Ectodermal cell (in vitro differentiated cells): ENCODE measurements at regions not wholly inside any gene's neighbourhood (a gene's known extent, or its start where the extent isn't known, plus 50 kb on each side); places are given as distances from the start of the nearest gene placed in this dataset.

Experiments used
- H3K27ac ChIP-seq: 2 replicates; pipeline ENCODE4 v1.7.0; 2013; ENCODE audit warnings: mild to moderate bottlenecking, low read depth, low read length; ENCODE audit not compliant: insufficient read depth, poor library complexity, severe bottlenecking
- H3K27me3 ChIP-seq: 2 replicates; pipeline ENCODE4 v1.7.0; 2013; ENCODE audit warnings: mild to moderate bottlenecking, low read length; ENCODE audit not compliant: insufficient read depth, control insufficient read depth, poor library complexity, severe bottlenecking
- H3K36me3 ChIP-seq: one replicate; pipeline ENCODE4 v1.7.0; 2013; ENCODE audit warnings: low read length; ENCODE audit not compliant: control insufficient read depth, insufficient read depth
- H3K4me1 ChIP-seq: one replicate; pipeline ENCODE4 v1.7.0; 2013; ENCODE audit warnings: low read length; ENCODE audit not compliant: control insufficient read depth, insufficient read depth
- H3K4me3 ChIP-seq: 2 replicates; pipeline ENCODE4 v1.7.0; 2013; ENCODE audit warnings: low read depth, low read length, control low read depth; ENCODE audit not compliant: insufficient read depth
- H3K9me3 ChIP-seq: 2 replicates; pipeline ENCODE4 v1.7.0; 2013; ENCODE audit warnings: mild to moderate bottlenecking, low read length, moderate library complexity; ENCODE audit not compliant: control insufficient read depth
- WGBS, 2 experiments: methylation state at CpG; one replicate each; pipeline ENCODE4 v1.1.7; 2013; ENCODE audit warnings: missing lambda C conversion rate in 2 of 2; 5-methylcytosine and 5-hydroxymethylcytosine counted together

GRCh38 chr5:89273289-89273688 lies 390.3 kb upstream of the MEF2C start:
- Histone ChIP-seq H3K36me3 (no peaks in the 10 kb centered on the region), H3K27me3 (no peaks in the 10 kb centered on the region), H3K4me3 (no peak overlapping the region), H3K9me3 (no peaks in the 10 kb centered on the region), H3K4me1 (no peaks in the 10 kb centered on the region), H3K27ac (no peak overlapping the region)
- WGBS, 2 experiments, result 95 to 96% methylated on average over 7 of the region's 7 CpGs

GRCh38 chr5:89270901-89271300 lies 387.9 kb upstream of the MEF2C start:
- WGBS, 2 experiments, result 91 to 93% methylated on average over 5 of the region's 5 CpGs
- H3K9me3 ChIP-seq, result no peaks in the 10 kb centered on the region
- H3K36me3 ChIP-seq, result no peaks in the 10 kb centered on the region
- no peak overlapping the region for H3K27ac ChIP-seq
- no peaks in the 10 kb centered on the region for H3K27me3 ChIP-seq
- H3K4me1 ChIP-seq, result no peaks in the 10 kb centered on the region
- no peak overlapping the region for H3K4me3 ChIP-seq

GRCh38 chr5:89269721-89270120 lies 386.7 kb upstream of the MEF2C start:
- Histone ChIP-seq H3K27ac (no peak overlapping the region), H3K36me3 (no peaks in the 10 kb centered on the region), H3K27me3 (no peaks in the 10 kb centered on the region), H3K9me3 (no peaks in the 10 kb centered on the region), H3K4me1 (no peaks in the 10 kb centered on the region), H3K4me3 (no peak overlapping the region)
- WGBS, 2 experiments, result 92 to 93% methylated on average over 5 to 6 of the region's 6 CpGs

DNA sequence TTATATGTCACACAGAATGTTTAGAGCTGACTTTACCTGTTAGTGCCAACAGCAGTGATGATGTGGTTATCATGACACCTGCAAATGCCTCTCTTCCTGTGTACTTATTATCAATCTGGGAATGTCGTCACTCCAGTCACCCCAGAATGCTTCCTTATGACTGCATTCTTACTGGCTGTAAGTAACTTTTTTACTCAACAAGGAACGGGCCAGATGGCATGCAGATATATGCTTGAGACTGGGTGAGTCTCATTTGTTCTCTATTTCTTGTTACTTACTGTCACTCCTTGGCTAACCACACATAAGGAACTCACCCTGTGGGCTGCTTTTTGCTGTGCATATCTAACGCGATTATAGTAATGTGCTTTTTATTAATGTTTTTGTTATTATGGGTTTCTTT lies 385.5 kb upstream of the MEF2C start:
- H3K9me3 ChIP-seq, result no peaks in the 10 kb centered on the region
- H3K27me3 ChIP-seq, result no peaks in the 10 kb centered on the region
- no peaks in the 10 kb centered on the region for H3K4me1 ChIP-seq
- H3K4me3 ChIP-seq, result no peak overlapping the region
- H3K27ac ChIP-seq, result no peak overlapping the region
- H3K36me3 ChIP-seq, result no peaks in the 10 kb centered on the region
- 88 to 92% methylated on average over 2 to 4 of the region's 4 CpGs for WGBS, 2 experiments

DNA sequence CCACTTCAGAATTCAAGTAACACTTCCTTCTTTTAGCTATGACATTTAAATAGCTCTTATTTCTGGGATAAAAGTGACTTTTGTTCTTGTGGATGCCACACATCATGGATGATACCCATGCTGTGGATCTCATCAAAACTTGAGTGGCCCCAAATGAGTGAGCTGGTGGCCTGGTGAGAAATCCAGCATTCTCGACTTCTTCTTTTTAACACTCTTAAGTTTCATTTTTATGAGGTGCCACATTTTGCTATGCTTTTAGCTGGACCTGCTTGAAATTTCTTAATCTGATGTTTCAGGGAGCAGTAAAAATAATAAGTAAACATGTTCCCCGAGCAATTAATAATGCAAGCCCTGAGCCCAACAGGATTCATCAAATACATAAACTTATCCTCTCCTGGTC lies 384.8 kb upstream of the MEF2C start:
- no peaks in the 10 kb centered on the region for H3K36me3 ChIP-seq
- no peak overlapping the region for H3K27ac ChIP-seq
- no peaks in the 10 kb centered on the region for H3K9me3 ChIP-seq
- H3K4me3 ChIP-seq, result no peak overlapping the region
- WGBS, 2 experiments, result 97 to 100% methylated on average over 1 to 2 of the region's 2 CpGs
- H3K27me3 ChIP-seq, result no peaks in the 10 kb centered on the region
- H3K4me1 ChIP-seq, result no peaks in the 10 kb centered on the region

DNA sequence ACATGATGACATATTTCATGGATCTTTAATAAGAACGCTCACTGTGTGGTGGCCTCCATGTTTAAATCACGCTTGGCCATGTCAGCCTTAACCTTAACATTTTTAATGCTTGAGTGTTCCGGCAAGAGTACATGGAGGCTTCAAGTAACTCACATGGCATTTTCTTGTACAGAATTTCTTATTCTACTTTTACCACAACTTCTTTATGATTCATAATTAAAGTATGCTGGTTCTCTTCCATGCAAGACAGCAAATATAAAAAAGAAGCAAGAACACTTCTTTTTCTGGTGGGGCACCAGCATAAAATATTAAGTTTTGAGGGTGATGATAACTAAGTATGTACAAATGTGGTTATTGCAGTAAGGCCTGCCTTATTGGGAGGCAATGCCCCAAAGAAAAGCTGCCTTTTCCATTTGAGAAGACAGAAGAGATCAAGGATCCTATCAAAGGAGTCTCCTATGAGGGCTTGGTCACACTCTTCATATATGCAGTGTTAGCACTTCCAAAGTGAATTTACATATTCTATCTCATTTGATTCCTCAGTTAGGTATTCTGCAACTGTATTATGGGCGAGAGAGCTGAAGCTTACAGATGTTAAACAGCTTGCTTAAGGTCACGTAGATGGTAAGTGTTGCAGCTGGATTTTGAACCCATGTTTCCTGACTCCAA lies 382.7 kb upstream of the MEF2C start:
- H3K9me3 ChIP-seq, result no peaks in the 10 kb centered on the region
- H3K27me3 ChIP-seq, result no peaks in the 10 kb centered on the region
- H3K4me1 ChIP-seq, result no peaks in the 10 kb centered on the region
- WGBS, 2 experiments, result 94 to 95% methylated on average over 5 of the region's 5 CpGs
- H3K4me3 ChIP-seq, result no peak overlapping the region
- H3K36me3 ChIP-seq, result no peaks in the 10 kb centered on the region
- no peak overlapping the region for H3K27ac ChIP-seq

GRCh38 chr5:89263846-89264245 lies 380.9 kb upstream of the MEF2C start:
- Histone ChIP-seq H3K27me3 (no peaks in the 10 kb centered on the region), H3K36me3 (no peaks in the 10 kb centered on the region), H3K27ac (no peak overlapping the region), H3K4me3 (no peak overlapping the region), H3K9me3 (no peaks in the 10 kb centered on the region), H3K4me1 (no peaks in the 10 kb centered on the region)
- WGBS, 2 experiments, result 90 to 100% methylated on average over 1 of the region's 1 CpG

DNA sequence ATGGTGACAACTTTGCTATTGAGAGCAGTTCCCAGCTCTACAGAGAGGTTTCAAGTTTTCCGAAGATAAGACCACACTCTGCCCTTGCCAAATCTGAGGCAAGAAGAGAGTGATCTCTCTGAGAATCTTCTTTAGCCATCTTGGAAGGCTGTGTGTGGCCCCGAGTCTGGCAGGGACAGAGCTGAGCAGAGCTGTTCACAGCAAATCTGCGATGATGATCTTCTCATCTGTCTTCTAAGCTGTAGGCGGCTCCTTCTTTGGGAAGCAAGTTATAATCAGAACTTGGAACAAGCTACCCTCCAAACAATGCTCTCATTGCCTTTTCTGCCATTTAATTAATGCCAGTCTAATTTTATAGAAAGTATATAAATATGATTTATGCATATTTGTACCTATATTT lies 379.0 kb upstream of the MEF2C start:
- WGBS, 2 experiments, result 93 to 96% methylated on average over 4 of the region's 4 CpGs
- Histone ChIP-seq H3K27me3 (no peaks in the 10 kb centered on the region), H3K9me3 (no peaks in the 10 kb centered on the region), H3K27ac (no peak overlapping the region), H3K4me1 (no peaks in the 10 kb centered on the region), H3K4me3 (no peak overlapping the region), H3K36me3 (no peaks in the 10 kb centered on the region)

DNA sequence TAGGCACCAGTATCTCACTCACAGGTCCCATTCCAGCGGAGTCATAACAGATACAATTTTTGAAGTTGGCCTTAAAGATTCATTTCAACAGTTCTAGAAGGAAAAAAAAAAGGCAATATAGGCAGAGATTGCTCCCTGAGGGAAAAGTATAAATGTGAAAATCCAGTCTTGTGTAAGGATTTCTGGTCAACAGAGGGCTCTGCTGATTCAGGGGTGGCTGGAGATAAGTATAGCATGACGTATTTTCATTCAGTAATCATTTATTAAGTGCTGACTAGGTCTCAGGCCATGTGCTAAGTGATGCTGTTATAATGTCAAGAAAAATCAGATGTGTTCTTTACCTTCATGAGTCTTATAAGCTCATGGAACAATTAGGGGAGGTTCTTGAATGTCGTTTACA lies 377.3 kb upstream of the MEF2C start:
- H3K4me1 ChIP-seq, result no peaks in the 10 kb centered on the region
- H3K36me3 ChIP-seq, result no peaks in the 10 kb centered on the region
- H3K4me3 ChIP-seq, result no peak overlapping the region
- WGBS, 2 experiments, result 75 to 85% methylated on average over 3 of the region's 3 CpGs
- no peaks in the 10 kb centered on the region for H3K27me3 ChIP-seq
- no peaks in the 10 kb centered on the region for H3K9me3 ChIP-seq
- H3K27ac ChIP-seq, result no peak overlapping the region

GRCh38 chr5:89255845-89256463 lies 373.0 kb upstream of the MEF2C start:
- Histone ChIP-seq H3K9me3 (no peaks in the 10 kb centered on the region), H3K27me3 (no peaks in the 10 kb centered on the region), H3K27ac (no peak overlapping the region), H3K36me3 (no peaks in the 10 kb centered on the region), H3K4me3 (no peak overlapping the region), H3K4me1 (no peaks in the 10 kb centered on the region)
- 97 to 98% methylated on average over 3 to 4 of the region's 5 CpGs for WGBS, 2 experiments
